NCI-H82 treated with DMSO at 0.1 percent for 48 hours (cell line): ENCODE measurements at regions not wholly inside any gene's neighbourhood (a gene's known extent, or its start where the extent isn't known, plus 50 kb on each side); places are given as distances from the start of the nearest gene placed in this dataset.
"Not testable (repeated sequence)": the region's sequence is repeated elsewhere in the genome, so short reads cannot be mapped to it uniquely, and the experiment has no call there.

ENCODE experiments used
- DNase-seq: peaks from one replicate; lab custom pipeline; 2025; ENCODE audit not compliant: unreplicated experiment; lab: John Stamatoyannopoulos, UW

GRCh38 chr20:19834287-19834686, 76.2 kb downstream of the RIN2 start:
- DNase-seq, result peak; percentile 40

GRCh38 chr20:19834783-19835182, 76.7 kb downstream of the RIN2 start:
- DNase-seq, result no peak

- peak; percentile 38 for DNase-seq
Measured at GRCh38 chr20:19835533-19836222, 77.6 kb downstream of the RIN2 start.

- no peak for DNase-seq
Measured at GRCh38 chr20:19838468-19838867, 80.4 kb downstream of the RIN2 start.

- DNase-seq, result no peak
Measured at GRCh38 chr20:19839053-19839452, 81.0 kb downstream of the RIN2 start.

DNA sequence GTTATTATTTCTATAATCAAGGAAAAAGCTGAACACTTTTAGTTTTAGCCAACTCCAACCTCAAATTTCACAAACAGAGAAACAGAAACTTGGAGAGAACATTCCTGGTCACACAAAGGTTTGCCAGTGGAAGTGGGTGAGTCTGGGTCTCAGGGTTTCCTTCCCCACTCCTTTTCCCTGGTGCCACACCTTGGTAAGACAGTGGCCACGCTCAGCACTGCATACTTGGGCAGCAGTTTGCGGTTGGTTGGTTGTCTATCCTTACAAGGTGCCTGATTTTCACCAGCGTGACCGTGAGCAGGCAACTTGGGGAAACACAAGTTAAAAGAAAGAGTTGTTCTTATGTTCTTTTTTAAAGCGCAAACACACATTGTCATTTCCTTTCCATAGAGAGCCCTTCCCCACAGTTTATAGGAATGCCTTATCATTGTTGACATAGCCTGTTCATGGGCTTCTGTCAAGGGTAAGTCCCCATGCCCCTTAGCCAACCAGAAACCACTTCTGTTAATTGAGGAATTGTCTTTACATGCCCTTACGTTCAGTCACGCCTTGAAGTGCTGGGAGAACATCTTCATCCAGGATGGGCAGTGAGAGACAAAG, 82.2 kb downstream of the RIN2 start:
- DNase-seq, result no peak

DNA sequence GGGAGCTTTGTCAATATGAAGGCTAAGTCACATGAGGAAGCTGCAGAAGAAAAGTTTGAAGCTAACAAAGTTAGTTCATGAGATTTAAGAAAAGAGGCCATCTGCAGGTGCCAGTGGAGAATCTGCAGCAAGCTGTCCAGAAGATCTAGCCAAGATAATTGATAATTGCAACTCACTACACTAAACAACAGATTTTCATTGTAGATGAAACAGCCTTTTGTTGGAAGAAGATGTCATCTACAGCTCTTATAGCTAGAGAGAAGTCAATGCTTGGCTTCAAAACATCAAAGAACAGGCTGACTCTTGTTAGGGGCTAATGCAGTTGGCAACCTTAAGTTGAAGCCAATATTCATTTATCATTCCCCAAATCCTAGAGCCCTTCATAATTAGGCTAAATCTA, 83.7 kb downstream of the RIN2 start:
- no peak for DNase-seq

DNA sequence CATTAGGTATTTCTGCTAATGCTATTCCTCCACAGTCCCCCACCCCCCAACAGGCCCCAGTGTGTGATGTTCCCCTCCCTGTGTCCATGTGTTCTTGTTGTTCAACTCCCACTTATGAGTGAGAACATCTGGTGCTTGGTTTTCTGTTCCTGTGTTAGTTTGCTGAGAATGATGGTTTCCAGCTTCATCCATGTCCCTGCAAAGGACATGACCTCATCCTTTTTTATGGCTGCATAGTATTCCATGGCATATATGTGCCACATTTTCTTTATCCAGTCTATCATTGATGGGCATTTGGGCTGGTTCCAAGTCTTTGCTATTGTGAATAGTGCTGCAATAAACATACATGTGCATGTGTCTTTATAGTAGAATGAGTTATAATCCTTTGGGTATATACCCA, 86.8 kb downstream of the RIN2 start:
- DNase-seq, result not testable (repeated sequence)

- no peak for DNase-seq
Measured at GRCh38 chr20:19847383-19847782, 89.3 kb downstream of the RIN2 start.

DNA sequence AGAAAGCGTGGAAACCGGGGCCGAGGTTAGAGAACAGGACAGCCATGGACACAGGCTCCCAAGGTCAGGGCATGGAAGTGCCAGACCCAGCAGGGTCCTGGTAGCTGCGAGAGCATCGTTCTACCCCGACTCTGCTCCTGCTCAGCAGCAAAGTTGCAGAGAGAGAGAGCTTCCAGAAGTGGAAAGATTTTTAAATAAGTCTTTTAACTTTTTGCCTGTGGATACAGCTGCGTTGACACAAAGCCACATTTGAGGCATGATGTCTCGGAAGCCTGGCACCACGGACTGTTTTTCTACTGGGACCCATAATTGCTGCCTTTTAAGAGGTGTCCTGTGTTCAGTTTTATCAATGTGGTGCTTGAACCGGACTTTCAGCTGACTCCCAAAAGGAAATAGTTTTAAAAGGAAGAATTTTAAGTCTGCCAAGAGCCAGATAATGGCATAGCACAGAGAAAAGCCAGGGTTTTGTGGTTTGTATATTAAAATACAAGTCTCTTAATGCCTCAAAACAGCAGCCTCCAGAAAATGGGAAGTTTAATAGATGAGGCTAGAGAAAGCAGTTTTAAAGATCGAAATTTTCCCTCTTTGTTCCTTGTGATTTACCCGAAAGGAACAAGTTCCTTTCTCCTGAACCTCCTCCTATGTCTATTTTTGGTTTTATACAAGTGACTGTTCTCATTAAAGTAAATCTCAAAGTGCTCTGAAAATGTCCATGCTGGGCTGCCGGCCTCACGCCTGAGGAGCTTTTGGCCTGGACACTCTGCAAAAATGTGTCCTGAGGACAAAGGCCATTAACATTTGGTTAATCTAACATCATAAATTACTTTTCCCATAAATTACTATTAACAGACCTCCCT, 91.5 kb downstream of the RIN2 start:
- DNase-seq, result no peak

DNA sequence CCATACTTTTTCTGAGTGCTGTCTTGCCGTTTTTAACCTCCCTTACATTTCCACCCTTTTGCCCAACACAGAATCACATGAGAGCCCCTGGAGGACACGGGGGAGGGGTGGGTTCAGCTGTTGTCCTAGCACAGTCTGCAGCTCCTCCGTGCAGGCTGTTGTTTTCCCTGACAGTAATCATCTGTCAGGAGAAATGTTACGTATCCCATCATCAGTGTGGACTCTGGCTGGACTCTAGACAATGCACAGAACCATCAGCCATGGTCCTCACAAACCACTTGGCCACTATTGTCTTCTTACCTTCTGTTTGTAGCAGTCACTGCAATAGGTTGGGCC, 92.1 kb downstream of the RIN2 start:
- no peak for DNase-seq

GRCh38 chr20:19851861-19852260, 93.8 kb downstream of the RIN2 start:
- DNase-seq, result no peak

DNA sequence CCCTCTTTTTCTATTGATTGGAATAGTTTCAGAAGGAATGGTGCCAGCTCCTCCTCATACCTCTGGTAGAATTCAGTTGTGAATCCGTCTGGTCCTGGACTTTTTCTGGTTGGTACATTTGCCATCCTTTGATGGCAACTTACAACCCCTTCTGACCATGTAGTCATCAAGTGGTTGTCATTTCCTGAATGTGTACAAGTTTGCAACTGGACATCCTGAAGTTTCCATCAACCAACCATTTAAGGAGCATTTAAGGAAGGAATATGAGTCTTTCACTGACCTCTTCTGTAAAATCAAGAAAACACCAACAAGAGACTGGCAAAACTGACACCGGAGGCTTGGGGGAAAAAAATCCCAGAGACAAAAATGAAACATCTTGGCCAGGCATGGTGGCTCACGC, 97.4 kb downstream of the RIN2 start:
- DNase-seq, result no peak

DNA sequence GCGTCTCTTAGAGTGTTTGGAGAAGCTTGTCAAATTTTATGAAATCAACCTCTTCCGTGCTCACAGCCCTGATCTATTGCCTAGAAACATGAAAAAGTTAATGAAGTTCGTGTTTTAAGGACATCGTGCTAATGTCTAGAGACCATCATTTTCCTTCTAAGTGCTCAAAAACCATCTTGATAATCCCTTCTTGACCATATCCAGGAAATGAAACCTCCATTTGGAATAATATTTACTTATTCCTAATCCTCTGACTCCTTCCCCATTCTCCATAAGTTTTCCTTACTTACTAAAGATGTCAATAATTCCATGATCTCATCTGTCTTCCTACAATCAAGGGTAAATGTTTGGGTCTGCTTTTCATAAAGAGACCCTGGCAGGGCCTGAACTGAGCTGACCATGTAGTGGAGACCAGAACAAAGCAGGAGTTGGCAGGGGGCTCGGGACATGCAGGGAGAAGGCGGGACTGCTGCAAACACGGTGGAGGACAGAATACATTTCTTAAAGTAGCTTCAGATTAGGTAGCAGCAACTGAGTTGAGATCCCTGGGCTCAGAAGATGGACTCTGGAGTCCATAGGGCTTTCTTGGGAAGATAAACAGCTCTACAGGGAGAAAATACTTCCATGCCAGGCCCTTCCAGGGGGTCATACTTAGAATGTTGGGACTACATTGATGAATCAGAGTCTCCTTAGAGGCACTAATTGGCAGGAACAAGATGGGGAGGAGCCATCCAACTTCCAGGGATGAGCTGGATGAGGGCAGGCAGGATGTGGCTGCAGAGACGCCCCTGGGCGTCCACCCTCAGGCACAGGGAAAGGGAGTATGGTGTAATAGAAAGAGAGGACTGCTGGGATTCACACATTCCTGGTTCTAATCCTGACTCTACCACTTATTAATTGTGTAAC, 100.7 kb downstream of the RIN2 start:
- DNase-seq, result no peak

DNA sequence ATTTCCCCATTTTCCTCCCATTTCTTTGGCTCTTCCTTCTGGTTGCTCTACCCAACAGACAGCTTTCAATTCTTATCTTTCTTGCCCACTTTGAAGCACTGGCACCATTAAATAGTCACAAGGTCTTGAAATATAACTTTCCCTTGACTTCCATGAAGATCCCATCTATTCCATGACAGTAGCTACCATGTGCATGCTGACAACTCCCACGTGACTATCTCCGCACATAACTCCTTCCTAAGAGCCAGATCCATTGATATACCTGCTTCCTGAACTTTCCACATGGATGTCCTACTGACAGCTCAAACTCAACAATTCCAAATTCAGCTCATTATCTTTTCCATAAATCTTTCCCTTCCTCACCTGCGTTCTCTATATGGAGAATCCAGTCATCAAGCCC, 101.4 kb downstream of the RIN2 start:
- no peak for DNase-seq

DNA sequence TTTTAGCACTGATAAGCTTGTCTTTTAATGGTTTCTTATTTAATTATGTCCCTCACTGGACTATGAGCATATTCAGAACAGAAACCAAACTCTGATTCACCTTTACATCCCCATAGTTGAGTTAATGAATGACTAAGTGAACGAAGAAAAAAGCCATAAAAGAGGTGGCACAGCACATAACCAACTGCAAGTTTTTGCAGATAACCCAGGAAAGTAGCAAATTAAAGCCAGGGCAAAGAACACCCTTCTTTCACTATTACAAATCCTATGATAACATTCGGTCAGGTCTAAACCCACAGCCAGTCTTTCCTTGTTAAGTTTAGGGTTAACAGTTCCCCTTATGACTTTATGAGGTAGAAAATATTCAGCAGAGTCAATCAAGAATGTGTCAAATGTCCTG, 102.7 kb downstream of the RIN2 start:
- DNase-seq, result no peak

DNA sequence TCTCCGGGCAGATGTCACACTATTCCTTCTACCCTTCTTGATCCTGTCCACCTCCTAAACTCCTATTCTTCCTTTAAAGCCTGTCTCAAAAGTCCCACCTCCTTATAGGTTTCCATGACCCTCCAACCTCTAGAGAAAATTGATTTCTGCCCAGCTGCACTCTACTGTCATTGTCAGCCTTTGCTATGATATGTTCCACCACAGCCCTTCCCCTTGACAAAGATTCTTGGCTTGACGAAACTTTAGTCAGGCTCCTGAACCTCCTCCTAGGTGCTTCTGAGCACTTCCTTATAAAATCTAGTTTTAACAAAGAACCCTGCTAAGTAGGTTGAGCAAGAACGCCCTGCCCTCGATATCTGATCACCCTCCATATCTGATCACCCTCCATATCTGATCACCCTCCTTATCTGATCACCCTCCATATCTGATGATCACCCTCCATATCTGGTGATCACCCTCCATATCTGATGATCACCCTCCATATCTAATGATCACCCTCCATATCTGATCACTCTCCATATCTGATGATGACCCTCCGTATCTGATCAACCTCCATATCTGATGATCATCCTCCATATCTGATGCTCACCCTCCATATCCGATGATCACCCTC, 103.2 kb downstream of the RIN2 start:
- DNase-seq, result no peak

- no peak for DNase-seq
Measured at GRCh38 chr20:19864130-19864529, 106.1 kb downstream of the RIN2 start.

- no peak for DNase-seq
Measured at GRCh38 chr20:19866070-19866469, 108.0 kb downstream of the RIN2 start.

DNA sequence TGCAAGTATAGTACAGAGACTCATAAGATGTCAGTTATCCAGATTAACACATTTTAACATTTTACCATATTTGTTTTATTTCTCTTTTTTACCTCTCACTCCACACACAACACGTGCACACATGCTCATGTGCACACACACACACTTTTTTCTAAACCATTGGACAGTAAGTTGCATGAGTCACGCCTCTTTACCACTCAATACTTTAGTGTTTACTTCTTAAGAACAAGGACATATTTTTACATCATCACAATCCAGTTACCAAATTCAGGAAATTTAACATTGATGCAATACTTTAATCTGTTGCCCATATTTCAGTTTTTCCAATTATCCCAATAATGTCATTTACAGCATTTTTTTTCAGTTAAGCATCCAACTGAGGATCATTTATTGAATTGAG, 109.0 kb downstream of the RIN2 start:
- no peak for DNase-seq

GRCh38 chr20:19867940-19868371, 109.9 kb downstream of the RIN2 start:
- no peak for DNase-seq
